Gastrocnemius medialis (tissue), 4 donors: ENCODE measurements at regions not wholly inside any gene's neighbourhood (a gene's known extent, or its start where the extent isn't known, plus 50 kb on each side); places are given as distances from the start of the nearest gene placed in this dataset.

Experiments used
- POLR2A ChIP-seq, 2 donors: fragments of 450-650 bp; IDR thresholded peaks; one replicate each; pipeline ENCODE4 v1.6.1; 2017; ENCODE audit warnings: antibody characterized with exemption in 2 of 2, mild to moderate bottlenecking in 2 of 2, moderate library complexity in 2 of 2
- TF ChIP-seq, protein P1 (sequence below), 5 experiments: fragments of 450-650 bp in 3 of 5; fragments of 200-600 bp in 2 of 5; sonication (generic) in 2 of 5; IDR thresholded peaks in 4 of 5; conservative IDR thresholded peaks in 1 of 5; 1 replicate in 4 of 5; 2 replicates in 1 of 5; pipeline ENCODE4 v1.5.1; 2016 to 2019; ENCODE audit warnings: antibody characterized with exemption in 5 of 5, mild to moderate bottlenecking in 3 of 5, moderate library complexity in 3 of 5

GRCh38 chr16:14347706-14348105 lies 276.6 kb downstream of the MRTFB start:
- TF ChIP-seq, protein P1, sequence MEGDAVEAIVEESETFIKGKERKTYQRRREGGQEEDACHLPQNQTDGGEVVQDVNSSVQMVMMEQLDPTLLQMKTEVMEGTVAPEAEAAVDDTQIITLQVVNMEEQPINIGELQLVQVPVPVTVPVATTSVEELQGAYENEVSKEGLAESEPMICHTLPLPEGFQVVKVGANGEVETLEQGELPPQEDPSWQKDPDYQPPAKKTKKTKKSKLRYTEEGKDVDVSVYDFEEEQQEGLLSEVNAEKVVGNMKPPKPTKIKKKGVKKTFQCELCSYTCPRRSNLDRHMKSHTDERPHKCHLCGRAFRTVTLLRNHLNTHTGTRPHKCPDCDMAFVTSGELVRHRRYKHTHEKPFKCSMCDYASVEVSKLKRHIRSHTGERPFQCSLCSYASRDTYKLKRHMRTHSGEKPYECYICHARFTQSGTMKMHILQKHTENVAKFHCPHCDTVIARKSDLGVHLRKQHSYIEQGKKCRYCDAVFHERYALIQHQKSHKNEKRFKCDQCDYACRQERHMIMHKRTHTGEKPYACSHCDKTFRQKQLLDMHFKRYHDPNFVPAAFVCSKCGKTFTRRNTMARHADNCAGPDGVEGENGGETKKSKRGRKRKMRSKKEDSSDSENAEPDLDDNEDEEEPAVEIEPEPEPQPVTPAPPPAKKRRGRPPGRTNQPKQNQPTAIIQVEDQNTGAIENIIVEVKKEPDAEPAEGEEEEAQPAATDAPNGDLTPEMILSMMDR (IDR thresholded peaks at IDR 0.05 in 4 of 5, conservative IDR thresholded peaks at IDR 0.05 in 1 of 5) = no peak
- TF ChIP-seq POLR2A (IDR thresholded peaks at IDR 0.05) = peak in 1 of 2 donors; percentile 23
